ENCODE measurements at regions not wholly inside any gene's neighbourhood (a gene's known extent, or its start where the extent isn't known, plus 50 kb on each side); places are given as distances from the start of the nearest gene placed in this dataset.
A peak's percentile ranks its signal among the peaks of the same experiment; 100 is the strongest.

GRCh38 chr6:157755746-157756411 is 67.2 kb upstream of the SNX9 start:
- no peak for FAIRE-seq
- no peak for DNase-seq (ENCODE audit: low spot score)

GRCh38 chr6:157756708-157757429 is 66.2 kb upstream of the SNX9 start:
- DNase-seq (ENCODE audit: low spot score) (peak; percentile 85), FAIRE-seq (no peak)

- FAIRE-seq (no peak), DNase-seq (ENCODE audit: low spot score) (no peak)
Measured at GRCh38 chr6:157757430-157758403, 65.3 kb upstream of the SNX9 start.

GRCh38 chr6:157758516-157759023 is 64.5 kb upstream of the SNX9 start:
- no peak for DNase-seq (ENCODE audit: low spot score)
- no peak for FAIRE-seq

- DNase-seq (ENCODE audit: low spot score) (no peak), FAIRE-seq (no peak)
Measured at GRCh38 chr6:157759028-157759427, 64.0 kb upstream of the SNX9 start.

- DNase-seq (ENCODE audit: low spot score) = no peak
- FAIRE-seq = no peak
Measured at GRCh38 chr6:157760137-157760536, 62.9 kb upstream of the SNX9 start.

- DNase-seq (ENCODE audit: low spot score) (peak; percentile 54), FAIRE-seq (no peak)
Measured at GRCh38 chr6:157760589-157761330, 62.3 kb upstream of the SNX9 start.

GRCh38 chr6:157761331-157761921 is 61.6 kb upstream of the SNX9 start:
- peak; percentile 58 for DNase-seq (ENCODE audit: low spot score)
- FAIRE-seq = no peak

GRCh38 chr6:157761926-157762325 is 61.1 kb upstream of the SNX9 start:
- DNase-seq (ENCODE audit: low spot score) (no peak), FAIRE-seq (no peak)

- no peak for FAIRE-seq
- no peak for DNase-seq (ENCODE audit: low spot score)
Measured at GRCh38 chr6:157762636-157763035, 60.4 kb upstream of the SNX9 start.

- FAIRE-seq (peak; percentile 27), DNase-seq (ENCODE audit: low spot score) (peak; percentile 89)
Measured at GRCh38 chr6:157763129-157763903, 59.7 kb upstream of the SNX9 start.

GRCh38 chr6:157763904-157764177 is 59.2 kb upstream of the SNX9 start:
- FAIRE-seq (no peak), DNase-seq (ENCODE audit: low spot score) (no peak)

- DNase-seq (ENCODE audit: low spot score) (peak; percentile 92), FAIRE-seq (peak; percentile 75)
Measured at GRCh38 chr6:157764178-157765068, 58.6 kb upstream of the SNX9 start.

GRCh38 chr6:157766901-157767774 is 55.9 kb upstream of the SNX9 start:
- no peak for FAIRE-seq
- DNase-seq (ENCODE audit: low spot score) = no peak

GRCh38 chr6:157767775-157768156 is 55.3 kb upstream of the SNX9 start:
- FAIRE-seq (no peak), DNase-seq (ENCODE audit: low spot score) (no peak)

GRCh38 chr6:157768304-157768703 is 54.7 kb upstream of the SNX9 start:
- FAIRE-seq (no peak), DNase-seq (ENCODE audit: low spot score) (no peak)

- FAIRE-seq (no peak), DNase-seq (ENCODE audit: low spot score) (no peak)
Measured at GRCh38 chr6:157768863-157769551, 54.0 kb upstream of the SNX9 start.

Measured in urothelium cell line (cell line).